Neuronal stem cell (in vitro differentiated cells): ENCODE measurements at regions not wholly inside any gene's neighbourhood (a gene's known extent, or its start where the extent isn't known, plus 50 kb on each side); places are given as distances from the start of the nearest gene placed in this dataset.
"Not testable (repeated sequence)": the region's sequence is repeated elsewhere in the genome, so short reads cannot be mapped to it uniquely, and the experiment has no call there.

Source experiments
- DNase-seq: peaks from one replicate; pipeline ENCODE4 v3.0.0-alpha.2; 2013; ENCODE audit warnings: low spot score
- H2AFZ ChIP-seq: one replicate; pipeline ENCODE4 v1.6.1; 2013; ENCODE audit warnings: mild to moderate bottlenecking, low read length, inconsistent platforms
- H2AK5ac ChIP-seq: 2 replicates; pipeline ENCODE4 v1.6.1; 2013; ENCODE audit warnings: low read depth, mild to moderate bottlenecking, inconsistent platforms, low read length, moderate library complexity, mixed read lengths
- H2BK120ac ChIP-seq: 2 replicates; pipeline ENCODE4 v1.6.1; 2013; ENCODE audit warnings: low read depth, mild to moderate bottlenecking, inconsistent platforms, low read length, moderate library complexity, mixed read lengths
- H2BK12ac ChIP-seq: one replicate; pipeline ENCODE4 v1.6.1; 2013; ENCODE audit warnings: low read length, inconsistent platforms
- H2BK15ac ChIP-seq: 2 replicates; pipeline ENCODE4 v1.6.1; 2013; ENCODE audit warnings: mild to moderate bottlenecking, low read length, inconsistent platforms, mixed read lengths
- H2BK5ac ChIP-seq: one replicate; pipeline ENCODE4 v1.6.1; 2013; ENCODE audit warnings: inconsistent platforms, mild to moderate bottlenecking, low read length, moderate library complexity
- H3K14ac ChIP-seq: one replicate; pipeline ENCODE4 v1.6.1; 2013; ENCODE audit warnings: low read length, inconsistent platforms
- H3K18ac ChIP-seq: 2 replicates; pipeline ENCODE4 v1.6.1; 2013; ENCODE audit warnings: low read length, inconsistent platforms
- H3K23ac ChIP-seq: 2 replicates; pipeline ENCODE4 v1.6.1; 2013; ENCODE audit warnings: low read depth, mild to moderate bottlenecking, mixed read lengths, low read length, inconsistent platforms; ENCODE audit not compliant: poor library complexity
- H3K27ac ChIP-seq: replicated peaks from 3 replicates; pipeline ENCODE4 v1.5.1; 2013; ENCODE audit warnings: low read length, inconsistent platforms
- H3K27me3 ChIP-seq, 3 experiments: 2 replicates each; pipeline ENCODE4 v1.6.1; 2013; ENCODE audit warnings: low read length in 3 of 3, mild to moderate bottlenecking in 2 of 3, inconsistent platforms in 1 of 3, low read depth in 1 of 3, mixed read lengths in 1 of 3, moderate library complexity in 1 of 3; ENCODE audit not compliant: control insufficient read depth in 3 of 3, insufficient read depth in 3 of 3
- H3K36me3 ChIP-seq, 2 donors: replicated peaks in 1 of 2; 2 replicates each; pipeline ENCODE4 v1.6.1; 2013; ENCODE audit warnings: low read length in 2 of 2; ENCODE audit not compliant: control insufficient read depth in 2 of 2, insufficient read depth in 2 of 2
- H3K4ac ChIP-seq: 2 replicates; pipeline ENCODE4 v1.6.1; 2013; ENCODE audit warnings: inconsistent platforms, mild to moderate bottlenecking, low read length, moderate library complexity
- H3K4me1 ChIP-seq, 2 donors: 1 replicate in 1 of 2; 2 replicates in 1 of 2; pipeline ENCODE4 v1.6.1; 2013; ENCODE audit warnings: low read length in 2 of 2, low read depth in 1 of 2; ENCODE audit not compliant: control insufficient read depth in 2 of 2, insufficient read depth in 1 of 2
- H3K4me2 ChIP-seq: one replicate; pipeline ENCODE4 v1.6.1; 2013; ENCODE audit warnings: mild to moderate bottlenecking, low read length, inconsistent platforms; ENCODE audit not compliant: insufficient read depth, poor library complexity, severe bottlenecking
- H3K4me3 ChIP-seq, 2 donors: 2 replicates each; pipeline ENCODE4 v1.5.1; 2013; ENCODE audit warnings: low read length in 2 of 2, mild to moderate bottlenecking in 2 of 2, inconsistent platforms in 1 of 2, moderate library complexity in 1 of 2
- H3K79me1 ChIP-seq: one replicate; pipeline ENCODE4 v1.6.1; 2013; ENCODE audit warnings: low read depth, mild to moderate bottlenecking, inconsistent platforms, low read length, moderate library complexity
- H3K9ac ChIP-seq: one replicate; pipeline ENCODE4 v1.6.1; 2013; ENCODE audit warnings: mild to moderate bottlenecking, low read depth, low read length, inconsistent platforms; ENCODE audit not compliant: poor library complexity
- H3K9me3 ChIP-seq, 2 donors: replicated peaks in 1 of 2; 2 replicates each; pipeline versions ENCODE3 to v1.6.1; 2013; ENCODE audit warnings: low read length in 2 of 2, mild to moderate bottlenecking in 2 of 2, inconsistent platforms in 1 of 2, low read depth in 1 of 2, mixed read lengths in 1 of 2, moderate library complexity in 1 of 2; ENCODE audit not compliant: control insufficient read depth in 2 of 2, insufficient read depth in 1 of 2
- H4K8ac ChIP-seq: one replicate; pipeline ENCODE4 v1.6.1; 2013; ENCODE audit warnings: low read depth, mild to moderate bottlenecking, inconsistent platforms, low read length, moderate library complexity
- H4K91ac ChIP-seq: one replicate; pipeline ENCODE4 v1.6.1; 2013; ENCODE audit warnings: low read length, low read depth, mild to moderate bottlenecking, inconsistent platforms; ENCODE audit not compliant: poor library complexity
- WGBS, 2 donors: extraction: QIAGEN DNeasy Blood & Tissue Kit; methylation state at CpG; one replicate each; pipeline ENCODE4 v1.1.7; 2013; ENCODE audit warnings: missing lambda C conversion rate in 2 of 2, mixed read lengths in 1 of 2; ENCODE audit not compliant: insufficient read length in 2 of 2, insufficient replicate concordance in 1 of 2; ENCODE audit errors: extremely low coverage in 2 of 2; 5-methylcytosine and 5-hydroxymethylcytosine counted together

- H2AFZ ChIP-seq, H2BK120ac ChIP-seq, DNase-seq, H2AK5ac ChIP-seq, H3K9me3 ChIP-seq, H2BK5ac ChIP-seq, H2BK15ac ChIP-seq, H3K4me3 ChIP-seq, H4K91ac ChIP-seq, H3K14ac ChIP-seq, H3K79me1 ChIP-seq, H4K8ac ChIP-seq, H3K4me1 ChIP-seq, H3K4me2 ChIP-seq, H2BK12ac ChIP-seq, H3K23ac ChIP-seq, H3K18ac ChIP-seq, H3K36me3 ChIP-seq, H3K27me3 ChIP-seq, H3K4ac ChIP-seq, H3K27ac ChIP-seq, H3K9ac ChIP-seq: not testable (repeated sequence)
- WGBS, 2 donors, result no CpG with 5 or more reads among the region's 1 CpG
These were observed 102.9 kb downstream of the THSD1 start for GRCh38 chr13:52303098-52303497.

GRCh38 chr13:52302688-52303087, 103.3 kb downstream of the THSD1 start:
- no CpG with 5 or more reads among the region's 6 CpGs for WGBS, 2 donors
- not testable (repeated sequence) for H4K91ac ChIP-seq, H3K79me1 ChIP-seq, H3K9ac ChIP-seq, H3K27ac ChIP-seq, H3K36me3 ChIP-seq, H2AFZ ChIP-seq, H3K14ac ChIP-seq, H2AK5ac ChIP-seq, H3K4ac ChIP-seq, H4K8ac ChIP-seq, H2BK12ac ChIP-seq, H3K18ac ChIP-seq, DNase-seq, H2BK5ac ChIP-seq, H3K4me3 ChIP-seq, H3K4me2 ChIP-seq, H3K27me3 ChIP-seq, H2BK120ac ChIP-seq, H3K23ac ChIP-seq, H3K9me3 ChIP-seq, H3K4me1 ChIP-seq, H2BK15ac ChIP-seq

GRCh38 chr13:52301810-52302400, 104.1 kb downstream of the THSD1 start:
- WGBS, 2 donors, result no CpG with 5 or more reads among the region's 4 CpGs

GRCh38 chr13:52298079-52298661, 107.8 kb downstream of the THSD1 start:
- H3K4ac ChIP-seq, H4K8ac ChIP-seq, H3K27ac ChIP-seq, H3K9me3 ChIP-seq, H3K4me3 ChIP-seq, H3K14ac ChIP-seq, H2AFZ ChIP-seq, DNase-seq, H3K9ac ChIP-seq, H4K91ac ChIP-seq, H2BK12ac ChIP-seq, H3K4me1 ChIP-seq, H3K18ac ChIP-seq, H2AK5ac ChIP-seq, H2BK15ac ChIP-seq, H3K36me3 ChIP-seq, H3K79me1 ChIP-seq, H3K23ac ChIP-seq, H3K4me2 ChIP-seq, H2BK120ac ChIP-seq, H3K27me3 ChIP-seq, H2BK5ac ChIP-seq: not testable (repeated sequence)
- WGBS, 2 donors, result no CpG with 5 or more reads among the region's 5 CpGs

More at GRCh38 chr13:52301810-52302400, 104.1 kb downstream of the THSD1 start:
- not testable (repeated sequence) for H3K4me1 ChIP-seq, H3K27ac ChIP-seq, H4K8ac ChIP-seq, H3K4me3 ChIP-seq, H2BK12ac ChIP-seq, H3K18ac ChIP-seq, H3K14ac ChIP-seq, H3K9me3 ChIP-seq, H3K36me3 ChIP-seq, H2BK5ac ChIP-seq, H4K91ac ChIP-seq, H3K27me3 ChIP-seq, H3K4ac ChIP-seq, H3K23ac ChIP-seq, H2BK15ac ChIP-seq, H3K9ac ChIP-seq, H2BK120ac ChIP-seq, DNase-seq, H3K79me1 ChIP-seq, H3K4me2 ChIP-seq, H2AFZ ChIP-seq, H2AK5ac ChIP-seq
